Activated naive CD8-positive, alpha-beta T cell treated with anti-CD3 and anti-CD28 coated beads, Interleukin-2, amount 50 U/mL, for 24 hours (primary cell): ENCODE measurements at regions not wholly inside any gene's neighbourhood (a gene's known extent, or its start where the extent isn't known, plus 50 kb on each side); places are given as distances from the start of the nearest gene placed in this dataset.

Source experiments
- ATAC-seq: fragments of 150-1000 bp; cut with Tn5 transposase; one replicate; pipeline ENCODE4 v1.10.0; 2021
- DNase-seq: peaks from one replicate; pipeline ENCODE4 v3.0.0; 2021
- H3K27ac Mint-ChIP-seq: one replicate; pipeline ENCODE4 v1.8.0; 2021; ENCODE audit warnings: mild to moderate bottlenecking, mixed read lengths
- H3K27me3 Mint-ChIP-seq: one replicate; pipeline ENCODE4 v1.8.0; 2021; ENCODE audit warnings: mixed read lengths
- H3K36me3 Mint-ChIP-seq: one replicate; pipeline ENCODE4 v1.8.0; 2021; ENCODE audit warnings: low read depth, mixed read lengths
- H3K4me1 Mint-ChIP-seq: one replicate; pipeline ENCODE4 v1.8.0; 2021; ENCODE audit warnings: mixed read lengths
- H3K4me3 Mint-ChIP-seq: one replicate; pipeline ENCODE4 v1.8.0; 2021; ENCODE audit warnings: mild to moderate bottlenecking, moderate library complexity, mixed read lengths
- H3K9me3 Mint-ChIP-seq: one replicate; pipeline ENCODE4 v1.8.0; 2021; ENCODE audit warnings: mixed read lengths

GRCh38 chr5:2908086-2908485, 156.6 kb upstream of the IRX2 start:
- H3K4me1 Mint-ChIP-seq: no peaks in the 10 kb centered on the region
- ATAC-seq: no peak
- no peaks in the 10 kb centered on the region for H3K27me3 Mint-ChIP-seq
- H3K27ac Mint-ChIP-seq: no peak overlapping the region
- no peaks in the 10 kb centered on the region for H3K36me3 Mint-ChIP-seq
- H3K4me3 Mint-ChIP-seq: no peak overlapping the region
- peaks cover 3% of the 10 kb centered on the region for H3K9me3 Mint-ChIP-seq
- no peak for DNase-seq

- Mint-ChIP-seq H3K27me3 (no peaks in the 10 kb centered on the region), H3K4me1 (no peaks in the 10 kb centered on the region), H3K4me3 (no peak overlapping the region), H3K36me3 (no peaks in the 10 kb centered on the region), H3K9me3 (peaks cover 3% of the 10 kb centered on the region), H3K27ac (no peak overlapping the region)
- no peak for ATAC-seq
- DNase-seq: no peak
These were observed 155.0 kb upstream of the IRX2 start for GRCh38 chr5:2906302-2907090.

GRCh38 chr5:2905741-2906140, 154.3 kb upstream of the IRX2 start:
- ATAC-seq (no peak), DNase-seq (no peak)
- no peaks in the 10 kb centered on the region for H3K4me1 Mint-ChIP-seq
- H3K9me3 Mint-ChIP-seq: peaks cover 3% of the 10 kb centered on the region
- H3K36me3 Mint-ChIP-seq: no peaks in the 10 kb centered on the region
- no peak overlapping the region for H3K4me3 Mint-ChIP-seq
- H3K27me3 Mint-ChIP-seq: no peaks in the 10 kb centered on the region
- H3K27ac Mint-ChIP-seq: no peak overlapping the region

GRCh38 chr5:2904956-2905355, 153.5 kb upstream of the IRX2 start:
- no peak overlapping the region for H3K4me3 Mint-ChIP-seq
- H3K4me1 Mint-ChIP-seq: no peaks in the 10 kb centered on the region
- no peak overlapping the region for H3K27ac Mint-ChIP-seq
- H3K9me3 Mint-ChIP-seq: peaks cover 3% of the 10 kb centered on the region
- H3K27me3 Mint-ChIP-seq: no peaks in the 10 kb centered on the region
- no peaks in the 10 kb centered on the region for H3K36me3 Mint-ChIP-seq
- DNase-seq (no peak), ATAC-seq (no peak)

GRCh38 chr5:2904399-2904798, 152.9 kb upstream of the IRX2 start:
- no peak overlapping the region for H3K27ac Mint-ChIP-seq
- DNase-seq (no peak), ATAC-seq (no peak)
- no peaks in the 10 kb centered on the region for H3K4me1 Mint-ChIP-seq
- H3K9me3 Mint-ChIP-seq: peaks cover 3% of the 10 kb centered on the region
- H3K4me3 Mint-ChIP-seq: no peak overlapping the region
- H3K27me3 Mint-ChIP-seq: no peaks in the 10 kb centered on the region
- no peaks in the 10 kb centered on the region for H3K36me3 Mint-ChIP-seq

GRCh38 chr5:2903451-2904395, 152.2 kb upstream of the IRX2 start:
- H3K27ac Mint-ChIP-seq: no peak overlapping the region
- peaks cover 3% of the 10 kb centered on the region for H3K9me3 Mint-ChIP-seq
- H3K4me1 Mint-ChIP-seq: no peaks in the 10 kb centered on the region
- no peaks in the 10 kb centered on the region for H3K27me3 Mint-ChIP-seq
- ATAC-seq (no peak), DNase-seq (no peak)
- H3K4me3 Mint-ChIP-seq: no peak overlapping the region
- no peaks in the 10 kb centered on the region for H3K36me3 Mint-ChIP-seq

GRCh38 chr5:2902742-2903297, 151.3 kb upstream of the IRX2 start:
- no peak for DNase-seq
- Mint-ChIP-seq H3K27me3 (no peaks in the 10 kb centered on the region), H3K4me1 (no peaks in the 10 kb centered on the region), H3K9me3 (peaks cover 3% of the 10 kb centered on the region), H3K4me3 (no peak overlapping the region), H3K27ac (no peak overlapping the region), H3K36me3 (no peaks in the 10 kb centered on the region)
- no peak for ATAC-seq

- no peak overlapping the region for H3K4me3 Mint-ChIP-seq
- ATAC-seq: no peak
These were observed 150.7 kb upstream of the IRX2 start for GRCh38 chr5:2902186-2902585.

GRCh38 chr5:2901511-2901910, 150.0 kb upstream of the IRX2 start:
- Mint-ChIP-seq H3K4me1 (no peaks in the 10 kb centered on the region), H3K27me3 (no peaks in the 10 kb centered on the region), H3K27ac (no peak overlapping the region), H3K36me3 (no peaks in the 10 kb centered on the region), H3K9me3 (peaks cover 3% of the 10 kb centered on the region), H3K4me3 (no peak overlapping the region)
- DNase-seq (no peak), ATAC-seq (no peak)

More at GRCh38 chr5:2902186-2902585, 150.7 kb upstream of the IRX2 start:
- Mint-ChIP-seq H3K36me3 (no peaks in the 10 kb centered on the region), H3K27ac (no peak overlapping the region), H3K27me3 (no peaks in the 10 kb centered on the region), H3K9me3 (peaks cover 3% of the 10 kb centered on the region), H3K4me1 (no peaks in the 10 kb centered on the region)
- no peak for DNase-seq

GRCh38 chr5:2901096-2901495, 149.6 kb upstream of the IRX2 start:
- H3K4me3 Mint-ChIP-seq: no peak overlapping the region
- no peaks in the 10 kb centered on the region for H3K27me3 Mint-ChIP-seq
- ATAC-seq (no peak), DNase-seq (no peak)
- H3K9me3 Mint-ChIP-seq: peaks cover 3% of the 10 kb centered on the region
- no peaks in the 10 kb centered on the region for H3K36me3 Mint-ChIP-seq
- no peak overlapping the region for H3K27ac Mint-ChIP-seq
- H3K4me1 Mint-ChIP-seq: no peaks in the 10 kb centered on the region

- no peak for ATAC-seq
These were observed 148.9 kb upstream of the IRX2 start for GRCh38 chr5:2900360-2900759.

GRCh38 chr5:2899311-2899710, 147.8 kb upstream of the IRX2 start:
- peaks cover 3% of the 10 kb centered on the region for H3K9me3 Mint-ChIP-seq
- H3K4me1 Mint-ChIP-seq: no peaks in the 10 kb centered on the region
- H3K27me3 Mint-ChIP-seq: no peaks in the 10 kb centered on the region
- no peak for DNase-seq
- H3K27ac Mint-ChIP-seq: no peak overlapping the region
- ATAC-seq: no peak
- H3K36me3 Mint-ChIP-seq: no peaks in the 10 kb centered on the region
- H3K4me3 Mint-ChIP-seq: no peak overlapping the region

More at GRCh38 chr5:2900360-2900759, 148.9 kb upstream of the IRX2 start:
- no peak overlapping the region for H3K27ac Mint-ChIP-seq
- no peaks in the 10 kb centered on the region for H3K4me1 Mint-ChIP-seq
- H3K9me3 Mint-ChIP-seq: peaks cover 3% of the 10 kb centered on the region
- no peaks in the 10 kb centered on the region for H3K36me3 Mint-ChIP-seq
- no peaks in the 10 kb centered on the region for H3K27me3 Mint-ChIP-seq
- DNase-seq: no peak
- H3K4me3 Mint-ChIP-seq: no peak overlapping the region

GRCh38 chr5:2898661-2899060, 147.2 kb upstream of the IRX2 start:
- H3K27ac Mint-ChIP-seq: no peak overlapping the region
- H3K4me3 Mint-ChIP-seq: no peak overlapping the region
- ATAC-seq (no peak), DNase-seq (no peak)
- peaks cover 3% of the 10 kb centered on the region for H3K9me3 Mint-ChIP-seq
- no peaks in the 10 kb centered on the region for H3K4me1 Mint-ChIP-seq
- H3K27me3 Mint-ChIP-seq: no peaks in the 10 kb centered on the region
- no peaks in the 10 kb centered on the region for H3K36me3 Mint-ChIP-seq

GRCh38 chr5:2897276-2897961, 145.9 kb upstream of the IRX2 start:
- no peaks in the 10 kb centered on the region for H3K4me1 Mint-ChIP-seq
- no peak overlapping the region for H3K4me3 Mint-ChIP-seq
- H3K27me3 Mint-ChIP-seq: no peaks in the 10 kb centered on the region
- no peaks in the 10 kb centered on the region for H3K36me3 Mint-ChIP-seq
- ATAC-seq: no peak
- no peak overlapping the region for H3K27ac Mint-ChIP-seq
- no peak for DNase-seq
- peaks cover 3% of the 10 kb centered on the region for H3K9me3 Mint-ChIP-seq
